GM23338 (cell line): ENCODE measurements at regions not wholly inside any gene's neighbourhood (a gene's known extent, or its start where the extent isn't known, plus 50 kb on each side); places are given as distances from the start of the nearest gene placed in this dataset.
A peak's percentile ranks its signal among the peaks of the same experiment; 100 is the strongest.

Experiments used
- ATAC-seq: fragments of 200-7000 bp; cut with Tn5 transposase; 3 replicates; pipeline ENCODE4 v1.9.1; 2020
- DNase-seq: peaks from one replicate; pipeline ENCODE4 v3.0.0-alpha.2; 2015; ENCODE audit warnings: low spot score
- H2AFZ ChIP-seq: fragments of 200-600 bp; sonication (generic); 2 replicates; pipeline ENCODE4 v1.8.0; 2016; ENCODE audit warnings: antibody characterized with exemption, mild to moderate bottlenecking, moderate library complexity
- H3F3A ChIP-seq: fragments of 200-600 bp; sonication (generic); replicated peaks from 2 replicates; pipeline ENCODE4 v1.8.0; 2017; ENCODE audit warnings: antibody characterized with exemption, mixed run types, low read depth
- H3K27ac ChIP-seq: fragments of 200-600 bp; sonication (generic); 2 replicates; pipeline ENCODE4 v1.6.1; 2016; ENCODE audit warnings: low read depth
- H3K27me3 ChIP-seq: fragments of 200-600 bp; sonication (generic); 2 replicates; pipeline ENCODE4 v1.8.0; 2016; ENCODE audit warnings: mild to moderate bottlenecking, mixed run types, moderate library complexity; ENCODE audit not compliant: insufficient read depth
- H3K36me3 ChIP-seq: fragments of 200-600 bp; sonication (generic); 2 replicates; pipeline ENCODE4 v1.8.0; 2016; ENCODE audit warnings: mild to moderate bottlenecking; ENCODE audit not compliant: insufficient read depth
- H3K4me1 ChIP-seq: fragments of 200-600 bp; sonication (generic); 2 replicates; pipeline ENCODE4 v1.8.0; 2016; ENCODE audit warnings: mild to moderate bottlenecking, moderate library complexity; ENCODE audit not compliant: insufficient read depth
- H3K4me2 ChIP-seq: fragments of 200-600 bp; sonication (generic); 2 replicates; pipeline ENCODE4 v1.7.1; 2017; ENCODE audit warnings: mixed run types
- H3K4me3 ChIP-seq: fragments of 200-600 bp; sonication (generic); 2 replicates; pipeline ENCODE4 v1.6.1; 2016; ENCODE audit warnings: mixed run types
- H3K79me2 ChIP-seq: fragments of 200-600 bp; sonication (generic); replicated peaks from 2 replicates; pipeline ENCODE4 v1.8.0; 2017; ENCODE audit warnings: mild to moderate bottlenecking; ENCODE audit not compliant: insufficient read depth
- H3K9me2 ChIP-seq: fragments of 200-600 bp; sonication (generic); 2 replicates; pipeline ENCODE4 v1.8.0; 2017; ENCODE audit not compliant: insufficient read depth
- H4K20me1 ChIP-seq: fragments of 200-600 bp; sonication (generic); replicated peaks from 2 replicates; pipeline ENCODE4 v1.8.0; 2017; ENCODE audit warnings: mild to moderate bottlenecking; ENCODE audit not compliant: insufficient read depth
- H3K27ac Mint-ChIP-seq: 2 replicates; pipeline ENCODE4 v1.8.0; 2020; ENCODE audit warnings: inconsistent platforms, mild to moderate bottlenecking, moderate library complexity, mixed read lengths
- H3K27me3 Mint-ChIP-seq: 3 replicates; pipeline ENCODE4 v1.8.0; 2022; ENCODE audit warnings: low read depth, mild to moderate bottlenecking, moderate library complexity, mixed read lengths, inconsistent platforms; ENCODE audit not compliant: insufficient read depth, poor library complexity
- H3K36me3 Mint-ChIP-seq: 3 replicates; pipeline ENCODE4 v1.8.0; 2021; ENCODE audit warnings: low read depth, mild to moderate bottlenecking, inconsistent platforms, moderate library complexity, mixed read lengths
- H3K4me1 Mint-ChIP-seq: 3 replicates; pipeline ENCODE4 v1.8.0; 2020; ENCODE audit warnings: mild to moderate bottlenecking, inconsistent platforms, mixed read lengths
- H3K4me3 Mint-ChIP-seq: 3 replicates; pipeline ENCODE4 v1.8.0; 2021; ENCODE audit warnings: moderate library complexity, mild to moderate bottlenecking, inconsistent platforms, mixed read lengths
- H3K9me3 Mint-ChIP-seq: 3 replicates; pipeline ENCODE4 v1.8.0; 2020; ENCODE audit warnings: moderate library complexity, mild to moderate bottlenecking, inconsistent platforms, mixed read lengths
- EZH2phosphoT487 ChIP-seq: fragments of 200-600 bp; sonication (generic); IDR thresholded peaks from one replicate; pipeline ENCODE4 v1.8.1; 2018; ENCODE audit warnings: antibody characterized with exemption; ENCODE audit not compliant: unreplicated experiment
- JUNB ChIP-seq: IDR thresholded peaks from one replicate; pipeline ENCODE4 v1.6.1; 2016; ENCODE audit warnings: antibody characterized with exemption; ENCODE audit not compliant: unreplicated experiment
- NANOG ChIP-seq: IDR thresholded peaks from 2 replicates; pipeline ENCODE4 v1.6.1; 2016; ENCODE audit warnings: antibody characterized with exemption, borderline replicate concordance
- POLR2AphosphoS5 ChIP-seq: IDR thresholded peaks from 2 replicates; pipeline ENCODE4 v1.6.1; 2016; ENCODE audit warnings: antibody characterized with exemption, low read depth
- REST ChIP-seq: IDR thresholded peaks from one replicate; pipeline ENCODE4 v1.6.1; 2018; ENCODE audit warnings: antibody characterized with exemption; ENCODE audit not compliant: unreplicated experiment
- STAT1 ChIP-seq: IDR thresholded peaks from one replicate; pipeline ENCODE4 v1.6.1; 2016; ENCODE audit warnings: antibody characterized with exemption; ENCODE audit not compliant: unreplicated experiment
- ZNF114 ChIP-seq: fragments of 250-450 bp; sonication (Bioruptor Pico); IDR thresholded peaks from 2 replicates; pipeline ENCODE4 v1.5.0; 2020; ENCODE audit warnings: mild to moderate bottlenecking, moderate library complexity
- ZNF331 ChIP-seq: fragments of 250-450 bp; sonication (Bioruptor Pico); IDR thresholded peaks from 2 replicates; pipeline ENCODE4 v1.5.0; 2020; ENCODE audit warnings: low read depth, mild to moderate bottlenecking, moderate library complexity
- TF ChIP-seq, protein P1 (sequence below), 2 experiments: fragments of 200-600 bp in 1 of 2; sonication (generic) in 1 of 2; conservative IDR thresholded peaks; 2 replicates each; pipeline versions ENCODE4 v1.5.1 to v1.6.1; 2016 to 2017; ENCODE audit warnings: antibody characterized with exemption in 2 of 2, low read depth in 2 of 2, mild to moderate bottlenecking in 2 of 2, moderate library complexity in 1 of 2

DNA sequence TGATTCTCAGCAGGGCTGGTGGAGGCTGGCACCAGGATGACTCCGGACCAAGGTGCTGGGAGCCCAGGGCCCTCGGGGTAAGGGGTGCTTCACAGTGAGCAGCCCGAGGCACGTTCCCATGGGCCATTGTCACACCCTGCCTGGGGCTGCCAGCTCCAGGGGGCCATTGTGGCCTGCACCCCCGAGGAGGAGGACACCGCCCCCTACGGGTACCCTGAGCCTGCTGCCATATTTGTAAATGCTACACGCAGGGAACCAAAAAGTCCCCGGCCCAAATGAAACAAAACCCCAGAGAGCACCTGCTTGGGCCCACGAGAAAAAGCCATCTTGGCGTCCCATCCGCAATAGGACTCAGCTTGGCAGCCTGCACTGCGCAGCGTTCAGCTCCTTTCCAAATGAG is 64.7 kb upstream of the GATA5 start:
- Histone ChIP-seq H2AFZ (no peak overlapping the region), H3K79me2 (no peaks in the 10 kb centered on the region), H3K4me3 (no peak overlapping the region), H3K27ac (no peak overlapping the region), H3K36me3 (no peaks in the 10 kb centered on the region), H4K20me1 (no peaks in the 10 kb centered on the region), H3F3A (no peaks in the 10 kb centered on the region), H3K4me1 (no peaks in the 10 kb centered on the region), H3K4me2 (no peak overlapping the region), H3K27me3 (no peaks in the 10 kb centered on the region), H3K9me2 (no peaks in the 10 kb centered on the region)
- no peak overlapping the region for H3K27ac Mint-ChIP-seq
- ATAC-seq (no peak; the same call in 2 of the 3 replicates), DNase-seq (peak; percentile 56)
- no peak overlapping the region for H3K4me3 Mint-ChIP-seq
- H3K4me1 Mint-ChIP-seq: no peaks in the 10 kb centered on the region
- H3K36me3 Mint-ChIP-seq: 0 out of 3 replicates have a peak, but pooled peaks cover 3% of the 10 kb centered on the region
- peaks cover 5% of the 10 kb centered on the region for H3K27me3 Mint-ChIP-seq
- H3K9me3 Mint-ChIP-seq: peaks cover 7% of the 10 kb centered on the region; the same call in 2 of the 3 replicates
- no peak for TF ChIP-seq ZNF331 (CRISPR knock-in tag)
- TF ChIP-seq, protein P1, sequence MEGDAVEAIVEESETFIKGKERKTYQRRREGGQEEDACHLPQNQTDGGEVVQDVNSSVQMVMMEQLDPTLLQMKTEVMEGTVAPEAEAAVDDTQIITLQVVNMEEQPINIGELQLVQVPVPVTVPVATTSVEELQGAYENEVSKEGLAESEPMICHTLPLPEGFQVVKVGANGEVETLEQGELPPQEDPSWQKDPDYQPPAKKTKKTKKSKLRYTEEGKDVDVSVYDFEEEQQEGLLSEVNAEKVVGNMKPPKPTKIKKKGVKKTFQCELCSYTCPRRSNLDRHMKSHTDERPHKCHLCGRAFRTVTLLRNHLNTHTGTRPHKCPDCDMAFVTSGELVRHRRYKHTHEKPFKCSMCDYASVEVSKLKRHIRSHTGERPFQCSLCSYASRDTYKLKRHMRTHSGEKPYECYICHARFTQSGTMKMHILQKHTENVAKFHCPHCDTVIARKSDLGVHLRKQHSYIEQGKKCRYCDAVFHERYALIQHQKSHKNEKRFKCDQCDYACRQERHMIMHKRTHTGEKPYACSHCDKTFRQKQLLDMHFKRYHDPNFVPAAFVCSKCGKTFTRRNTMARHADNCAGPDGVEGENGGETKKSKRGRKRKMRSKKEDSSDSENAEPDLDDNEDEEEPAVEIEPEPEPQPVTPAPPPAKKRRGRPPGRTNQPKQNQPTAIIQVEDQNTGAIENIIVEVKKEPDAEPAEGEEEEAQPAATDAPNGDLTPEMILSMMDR (conservative IDR thresholded peaks at IDR 0.05; ENCODE audit: low read depth in 2 of 2): peak; percentile 36 to 55

GRCh38 chr20:62542862-62543261 is 67.1 kb upstream of the GATA5 start:
- H3K27ac Mint-ChIP-seq: no peak overlapping the region
- H3K36me3 ChIP-seq: no peaks in the 10 kb centered on the region
- no peak overlapping the region for H3K4me3 Mint-ChIP-seq
- no peak overlapping the region for H3K4me2 ChIP-seq
- H3K9me2 ChIP-seq: no peaks in the 10 kb centered on the region
- no peak overlapping the region for H3K4me3 ChIP-seq
- H3K79me2 ChIP-seq: no peaks in the 10 kb centered on the region
- TF ChIP-seq POLR2AphosphoS5 (no peak), STAT1 (no peak), ZNF114 (CRISPR knock-in tag) (no peak), EZH2phosphoT487 (no peak)
- peaks cover 7% of the 10 kb centered on the region; the same call in 2 of the 3 replicates for H3K9me3 Mint-ChIP-seq
- H2AFZ ChIP-seq: no peak overlapping the region
- H3K4me1 ChIP-seq: no peaks in the 10 kb centered on the region
- H3K27ac ChIP-seq: no peak overlapping the region
- no peaks in the 10 kb centered on the region for H3K4me1 Mint-ChIP-seq
- H4K20me1 ChIP-seq: no peaks in the 10 kb centered on the region
- no peaks in the 10 kb centered on the region for H3K27me3 ChIP-seq
- peaks cover 7% of the 10 kb centered on the region for H3K27me3 Mint-ChIP-seq
- ATAC-seq (no peak), DNase-seq (no peak)
- no peaks in the 10 kb centered on the region for H3F3A ChIP-seq
- 0 out of 3 replicates have a peak, but pooled peaks cover 3% of the 10 kb centered on the region for H3K36me3 Mint-ChIP-seq

- Histone ChIP-seq H3K9me2 (no peaks in the 10 kb centered on the region), H3F3A (no peaks in the 10 kb centered on the region), H3K27ac (no peak overlapping the region), H3K4me3 (no peak overlapping the region), H3K36me3 (no peaks in the 10 kb centered on the region), H4K20me1 (no peaks in the 10 kb centered on the region), H2AFZ (no peak overlapping the region), H3K4me2 (no peak overlapping the region), H3K4me1 (no peaks in the 10 kb centered on the region), H3K79me2 (no peaks in the 10 kb centered on the region), H3K27me3 (no peaks in the 10 kb centered on the region)
- DNase-seq (no peak), ATAC-seq (no peak)
- no peak overlapping the region for H3K27ac Mint-ChIP-seq
- H3K4me3 Mint-ChIP-seq: no peak overlapping the region
- peaks cover 7% of the 10 kb centered on the region; the same call in 2 of the 3 replicates for H3K9me3 Mint-ChIP-seq
- H3K4me1 Mint-ChIP-seq: 0 out of 3 replicates have a peak, but pooled peaks cover under 1% of the 10 kb centered on the region
- peaks cover 7% of the 10 kb centered on the region for H3K27me3 Mint-ChIP-seq
- H3K36me3 Mint-ChIP-seq: 0 out of 3 replicates have a peak, but pooled peaks cover 3% of the 10 kb centered on the region
- no peak for TF ChIP-seq NANOG
- TF ChIP-seq, protein P1 (conservative IDR thresholded peaks at IDR 0.05; ENCODE audit: low read depth in 2 of 2): no peak
- no peak for TF ChIP-seq STAT1
- TF ChIP-seq JUNB: no peak
- no peak for TF ChIP-seq ZNF331 (CRISPR knock-in tag)
- TF ChIP-seq REST: no peak
These were observed 67.9 kb upstream of the GATA5 start for GRCh38 chr20:62543470-62544302.
